ENCODE measurements at regions not wholly inside any gene's neighbourhood (a gene's known extent, or its start where the extent isn't known, plus 50 kb on each side); places are given as distances from the start of the nearest gene placed in this dataset.

GRCh38 chr6:155706806-155707205 lies 251.2 kb upstream of the NOX3 start:
- no peak for DNase-seq

- DNase-seq: no peak
Observed at GRCh38 chr6:155706341-155706740, 250.7 kb upstream of the NOX3 start.

GRCh38 chr6:155701342-155701741 lies 245.7 kb upstream of the NOX3 start:
- no peak for DNase-seq

- no peak for DNase-seq
Observed at GRCh38 chr6:155695495-155695894, 239.9 kb upstream of the NOX3 start.

GRCh38 chr6:155694419-155694790 lies 238.8 kb upstream of the NOX3 start:
- DNase-seq: no peak

- DNase-seq: no peak
Observed at GRCh38 chr6:155693573-155694418, 238.2 kb upstream of the NOX3 start.

GRCh38 chr6:155690820-155691219 lies 235.2 kb upstream of the NOX3 start:
- no peak for DNase-seq

- DNase-seq: no peak
Observed at GRCh38 chr6:155687645-155688044, 232.0 kb upstream of the NOX3 start.

- DNase-seq: no peak
Observed at GRCh38 chr6:155684416-155685196, 229.0 kb upstream of the NOX3 start.

GRCh38 chr6:155678361-155678760 lies 222.7 kb upstream of the NOX3 start:
- no peak for DNase-seq

- no peak for DNase-seq
Observed at GRCh38 chr6:155676346-155676745, 220.7 kb upstream of the NOX3 start.

GRCh38 chr6:155670655-155671054 lies 215.0 kb upstream of the NOX3 start:
- DNase-seq: no peak

- no peak for DNase-seq
Observed at GRCh38 chr6:155660251-155660977, 204.8 kb upstream of the NOX3 start.

- DNase-seq: no peak
Observed at GRCh38 chr6:155656024-155656423, 200.4 kb upstream of the NOX3 start.

- no peak for DNase-seq
Observed at GRCh38 chr6:155654474-155654873, 198.8 kb upstream of the NOX3 start.

- no peak for DNase-seq
Observed at GRCh38 chr6:155648301-155648700, 192.7 kb upstream of the NOX3 start.

GRCh38 chr6:155647354-155647753 lies 191.7 kb upstream of the NOX3 start:
- DNase-seq: no peak

- DNase-seq: no peak
Observed at GRCh38 chr6:155646443-155646842, 190.8 kb upstream of the NOX3 start.

GRCh38 chr6:155645325-155645724 lies 189.7 kb upstream of the NOX3 start:
- no peak for DNase-seq

GRCh38 chr6:155641603-155642002 lies 186.0 kb upstream of the NOX3 start:
- DNase-seq: no peak

- no peak for DNase-seq
Observed at GRCh38 chr6:155638200-155638599, 182.6 kb upstream of the NOX3 start.

GRCh38 chr6:155635416-155635815 lies 179.8 kb upstream of the NOX3 start:
- DNase-seq: no peak

GRCh38 chr6:155630085-155630484 lies 174.4 kb upstream of the NOX3 start:
- no peak for DNase-seq

- no peak for DNase-seq
Observed at GRCh38 chr6:155629652-155630051, 174.0 kb upstream of the NOX3 start.
